GM23338 (cell line): ENCODE measurements at regions not wholly inside any gene's neighbourhood (a gene's known extent, or its start where the extent isn't known, plus 50 kb on each side); places are given as distances from the start of the nearest gene placed in this dataset.

Source experiments
- CTCF ChIP-seq, 2 experiments: fragments of 200-600 bp in 1 of 2; sonication (generic) in 1 of 2; conservative IDR thresholded peaks; 2 replicates each; pipeline versions ENCODE4 v1.5.1 to v1.6.1; 2016 to 2017; ENCODE audit warnings: antibody characterized with exemption in 2 of 2, low read depth in 2 of 2, mild to moderate bottlenecking in 2 of 2, moderate library complexity in 1 of 2
- EZH2 ChIP-seq: fragments of 200-600 bp; sonication (generic); IDR thresholded peaks from one replicate; pipeline ENCODE4 v1.8.0; 2017; ENCODE audit warnings: antibody characterized with exemption, mild to moderate bottlenecking, low read depth; ENCODE audit not compliant: unreplicated experiment
- EZH2phosphoT487 ChIP-seq: fragments of 200-600 bp; sonication (generic); IDR thresholded peaks from one replicate; pipeline ENCODE4 v1.8.1; 2018; ENCODE audit warnings: antibody characterized with exemption; ENCODE audit not compliant: unreplicated experiment
- JUNB ChIP-seq: IDR thresholded peaks from one replicate; pipeline ENCODE4 v1.6.1; 2016; ENCODE audit warnings: antibody characterized with exemption; ENCODE audit not compliant: unreplicated experiment

GRCh38 chr18:46366201-46366600, 262.0 kb downstream of the HAUS1 start:
- TF ChIP-seq CTCF (conservative IDR thresholded peaks at IDR 0.05; ENCODE audit: low read depth in 2 of 2), result no peak
- TF ChIP-seq JUNB, result no peak
- no peak for TF ChIP-seq EZH2phosphoT487
- no peak for TF ChIP-seq EZH2
